ENCODE measurements at regions not wholly inside any gene's neighbourhood (a gene's known extent, or its start where the extent isn't known, plus 50 kb on each side); places are given as distances from the start of the nearest gene placed in this dataset.

DNA sequence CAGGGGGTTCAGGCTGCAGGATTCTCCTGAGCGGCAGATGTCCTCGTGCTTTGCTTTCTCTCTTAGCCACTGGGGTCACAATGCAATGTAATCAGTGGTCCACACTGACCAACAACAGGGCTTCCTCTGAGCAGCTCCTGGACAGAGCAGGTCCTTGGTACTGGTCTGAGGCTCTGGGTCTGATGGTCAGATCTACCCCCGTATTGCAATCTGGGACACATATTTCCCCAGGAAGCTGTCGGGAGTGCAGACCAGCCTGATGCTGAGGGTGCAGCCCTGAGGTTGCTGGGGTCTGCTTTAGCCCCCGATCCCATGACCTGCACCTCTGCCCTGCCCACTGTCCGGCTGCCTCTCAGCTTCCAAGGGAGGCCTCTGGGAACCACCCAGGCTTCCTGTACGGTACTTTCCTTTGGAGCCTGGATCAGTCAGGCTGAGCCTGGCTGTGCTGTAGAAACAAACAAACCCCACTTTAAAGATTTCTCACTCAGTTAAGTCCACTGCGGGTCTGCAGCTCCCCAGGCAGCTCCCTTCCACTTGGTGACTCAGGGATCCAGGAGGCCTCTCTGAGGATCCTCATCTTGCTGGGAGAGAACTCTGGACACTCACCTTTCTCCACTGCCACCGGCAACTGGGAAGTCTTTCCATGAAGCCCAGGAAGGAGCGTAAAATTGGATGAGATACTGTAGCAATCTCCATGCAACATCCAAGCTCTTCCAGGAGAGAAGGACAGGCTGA, 1046.6 kb downstream of the TBC1D22A start:
- DNase-seq = no peak

DNA sequence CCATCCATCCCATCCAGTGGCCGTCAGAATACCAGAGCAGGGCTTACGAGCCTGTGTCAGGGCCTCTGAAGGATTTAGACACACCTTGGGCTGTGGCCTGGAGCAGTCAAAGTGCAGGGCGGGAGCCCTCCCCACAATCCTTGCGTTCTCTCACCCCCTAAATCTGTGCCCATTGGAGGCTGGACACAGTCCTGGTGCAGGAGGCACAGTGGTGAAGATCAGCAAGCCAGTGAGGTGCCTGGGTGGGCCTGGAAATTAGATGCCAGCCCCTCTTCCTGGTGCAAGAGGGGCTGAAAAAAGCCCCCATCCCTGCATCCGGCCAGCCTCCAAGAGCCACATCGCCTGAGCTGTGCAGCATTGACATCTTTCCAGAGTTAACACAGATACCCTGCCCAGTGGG, 1045.8 kb downstream of the TBC1D22A start:
- DNase-seq = no peak

DNA sequence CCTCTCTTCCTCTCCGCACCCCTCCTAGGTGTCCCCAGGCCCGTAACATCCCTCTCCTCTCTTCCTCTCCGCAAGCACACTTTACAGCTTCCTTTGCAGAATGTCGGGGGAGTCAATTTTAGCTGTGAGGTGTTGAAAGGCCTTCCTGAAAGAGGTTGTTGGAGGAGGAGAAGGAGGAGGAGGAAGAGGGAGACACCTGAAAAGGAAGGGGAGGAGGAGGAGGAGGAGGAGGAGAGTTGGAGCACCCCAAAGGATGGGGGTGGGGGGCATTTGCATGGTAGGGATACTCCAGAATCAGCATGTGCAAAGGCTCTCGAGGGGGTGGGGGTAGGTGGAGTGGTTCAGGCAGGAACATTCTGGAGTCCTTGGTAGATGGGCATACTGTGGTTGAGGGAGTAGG, 1045.1 kb downstream of the TBC1D22A start:
- no peak for DNase-seq

GRCh38 chr22:47806894-47807293, 1044.4 kb downstream of the TBC1D22A start:
- DNase-seq = no peak

GRCh38 chr22:47805394-47805935, 1043.0 kb downstream of the TBC1D22A start:
- DNase-seq = no peak

DNA sequence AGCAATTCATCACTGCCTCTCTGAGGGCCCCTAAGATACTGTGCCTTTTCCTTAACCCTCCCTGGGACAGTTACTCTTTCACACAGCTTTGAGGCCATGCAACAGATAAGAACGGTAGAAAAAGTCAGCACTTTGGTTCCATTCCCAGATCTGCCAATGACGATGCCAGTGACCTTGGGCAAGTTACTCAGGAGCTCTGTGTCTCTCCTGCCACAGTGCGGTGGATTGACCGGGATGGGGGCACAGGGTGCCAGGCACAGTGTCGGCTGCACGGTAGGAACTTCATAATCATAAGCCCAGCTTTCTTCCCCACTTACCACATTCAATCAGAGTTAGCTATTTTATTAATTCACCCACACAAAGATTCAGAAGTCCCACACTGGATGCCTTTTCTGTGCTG, 1041.8 kb downstream of the TBC1D22A start:
- no peak for DNase-seq

DNA sequence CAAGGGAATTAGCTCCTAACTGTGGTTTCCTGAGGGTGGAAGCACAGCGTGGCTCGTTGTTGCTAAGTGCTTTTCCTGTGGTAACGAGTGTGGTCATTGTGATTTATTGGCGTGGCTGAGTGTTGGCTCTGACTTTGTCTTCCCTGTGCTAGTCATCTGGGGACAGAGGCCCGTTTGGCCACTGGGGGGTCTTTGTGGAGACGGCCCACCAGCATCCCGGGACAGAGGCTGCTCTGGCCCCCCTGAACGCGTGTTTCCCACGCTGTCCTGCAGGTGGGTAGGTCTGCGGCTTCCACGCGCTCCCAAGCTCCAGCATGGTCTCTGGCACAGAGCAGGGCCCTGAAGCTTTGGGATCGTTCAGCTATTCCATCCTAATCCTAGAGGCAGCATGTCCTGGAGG, 1040.0 kb downstream of the TBC1D22A start:
- DNase-seq = no peak

GRCh38 chr22:47801541-47802245, 1039.2 kb downstream of the TBC1D22A start:
- DNase-seq = no peak

GRCh38 chr22:47798229-47798628, 1035.8 kb downstream of the TBC1D22A start:
- DNase-seq = no peak

GRCh38 chr22:47797342-47797945, 1035.0 kb downstream of the TBC1D22A start:
- no peak for DNase-seq

GRCh38 chr22:47796128-47796908, 1033.9 kb downstream of the TBC1D22A start:
- no peak for DNase-seq

DNA sequence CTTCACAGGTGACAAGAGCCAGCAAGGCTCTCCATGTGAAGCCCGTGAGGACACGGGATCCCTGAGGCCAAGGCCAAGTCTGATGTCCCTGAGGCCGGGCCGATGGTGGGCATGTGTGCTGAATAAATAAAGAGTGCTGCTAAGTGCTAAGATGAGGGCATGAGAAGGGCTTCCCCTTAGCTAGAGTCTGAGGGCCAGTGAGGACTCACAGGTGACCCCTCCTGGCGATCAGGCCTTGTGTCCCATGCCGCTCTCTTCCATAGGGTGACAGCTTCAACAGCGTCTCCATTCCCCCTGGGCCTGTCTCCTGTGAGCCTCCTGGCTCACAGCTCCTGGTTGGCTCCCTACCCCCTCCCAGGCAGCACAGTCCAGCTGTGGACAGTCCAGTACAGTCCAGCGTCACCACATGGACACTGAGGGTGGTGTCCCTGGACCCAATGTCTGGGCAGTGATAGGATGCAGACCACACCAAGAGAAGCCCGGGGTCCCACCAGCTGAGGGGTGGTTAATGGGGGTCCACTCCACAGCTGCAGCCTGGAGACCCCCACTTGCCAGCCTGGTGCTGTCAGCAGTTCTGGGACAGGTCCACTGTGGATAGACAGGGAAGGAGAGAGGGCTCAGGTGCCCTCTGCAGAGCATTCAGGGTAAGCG, 1033.2 kb downstream of the TBC1D22A start:
- no peak for DNase-seq

DNA sequence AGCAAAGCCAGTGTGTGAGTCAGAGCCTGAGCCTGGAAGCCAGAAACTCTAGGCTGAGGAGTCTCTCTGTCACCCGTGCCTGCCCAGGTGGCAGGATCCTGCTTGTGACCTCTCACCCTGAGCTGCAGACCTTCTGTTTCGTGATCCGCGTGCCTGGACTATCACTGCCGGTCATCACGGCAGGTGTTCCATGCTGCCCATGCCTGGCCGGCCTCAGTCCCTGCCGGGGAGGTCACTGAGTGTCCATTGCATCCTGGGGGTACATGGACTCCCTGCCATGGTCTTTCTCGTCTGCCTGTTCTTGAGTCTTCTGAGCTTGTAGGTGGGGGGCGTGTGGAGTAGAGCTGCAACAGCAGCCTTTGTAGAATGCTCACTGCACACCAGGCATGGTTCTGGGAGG, 1032.4 kb downstream of the TBC1D22A start:
- no peak for DNase-seq

- DNase-seq = no peak
Observed at GRCh38 chr22:47793304-47794101, 1031.1 kb downstream of the TBC1D22A start.

DNA sequence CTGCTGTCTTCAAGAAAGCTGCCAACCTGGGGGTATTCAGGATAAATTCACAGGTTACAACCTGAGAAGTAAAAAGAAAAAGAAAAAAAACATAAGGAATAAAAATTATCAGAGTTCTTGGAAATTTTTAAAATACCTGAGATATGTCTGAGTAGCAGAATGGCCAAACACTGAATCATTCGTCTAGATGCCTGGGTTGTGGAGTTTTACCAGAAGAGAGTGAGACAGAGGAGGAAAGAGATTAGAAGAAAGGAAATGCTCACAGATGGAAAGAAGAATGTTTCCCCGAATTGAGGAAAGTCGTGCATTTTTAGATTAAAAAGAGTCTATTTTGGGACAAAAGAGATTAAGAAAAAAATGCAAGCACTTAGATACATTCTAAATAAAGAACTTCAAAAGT, 1026.7 kb downstream of the TBC1D22A start:
- DNase-seq = no peak

DNA sequence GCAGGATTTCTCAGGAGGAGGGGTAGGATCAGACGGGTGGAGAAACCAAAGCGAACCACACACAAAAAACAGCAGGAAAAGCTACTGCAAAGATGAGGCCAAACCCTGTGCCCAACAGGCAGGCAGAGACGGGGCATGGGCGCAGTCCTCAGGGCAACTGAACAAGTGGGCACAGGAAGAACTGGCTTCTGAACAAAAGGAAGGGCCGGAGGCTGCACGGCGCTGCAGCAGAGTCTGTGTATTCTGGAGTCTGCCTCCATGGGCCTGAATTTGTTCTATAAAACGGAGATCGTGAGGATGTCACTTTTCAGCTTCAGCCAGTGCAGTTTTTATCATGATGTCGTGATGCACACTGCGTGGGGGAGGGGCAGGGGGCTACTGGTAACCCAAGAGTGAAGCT, 1026.0 kb downstream of the TBC1D22A start:
- DNase-seq = no peak

DNA sequence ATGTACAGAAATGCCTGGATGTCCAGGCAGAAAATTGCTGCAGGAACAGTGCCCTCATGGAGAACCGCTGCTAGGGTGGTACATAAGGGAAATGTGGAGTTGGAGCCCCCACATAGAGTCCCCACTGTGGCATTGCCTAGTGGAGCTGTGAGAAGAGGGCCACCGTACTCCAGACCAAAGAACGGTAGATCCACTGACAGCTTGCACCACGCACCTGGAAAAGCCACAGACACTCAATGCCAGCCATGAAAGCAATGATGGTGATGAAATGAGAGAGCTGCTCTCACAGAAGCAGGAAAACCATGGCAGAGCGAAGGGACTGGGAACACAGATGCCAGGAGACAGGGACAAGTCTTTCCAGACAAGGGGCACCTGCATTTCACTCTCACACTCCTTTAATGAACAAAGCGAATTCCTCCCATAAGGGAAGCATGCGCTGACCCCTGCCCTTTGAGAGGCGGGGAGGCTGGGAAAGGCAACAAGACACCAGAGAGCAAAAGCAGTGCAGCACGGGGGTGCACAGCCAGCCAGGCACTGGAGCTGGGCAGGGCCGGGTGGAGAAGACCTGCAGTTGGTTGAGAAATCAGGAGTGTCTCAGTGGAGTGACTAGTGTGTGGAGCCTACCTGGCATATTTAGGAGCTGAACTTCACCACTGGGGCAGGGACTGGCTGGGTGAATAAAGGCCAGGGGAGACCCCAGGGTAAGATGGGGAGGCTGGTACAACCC, 1025.2 kb downstream of the TBC1D22A start:
- no peak for DNase-seq

DNA sequence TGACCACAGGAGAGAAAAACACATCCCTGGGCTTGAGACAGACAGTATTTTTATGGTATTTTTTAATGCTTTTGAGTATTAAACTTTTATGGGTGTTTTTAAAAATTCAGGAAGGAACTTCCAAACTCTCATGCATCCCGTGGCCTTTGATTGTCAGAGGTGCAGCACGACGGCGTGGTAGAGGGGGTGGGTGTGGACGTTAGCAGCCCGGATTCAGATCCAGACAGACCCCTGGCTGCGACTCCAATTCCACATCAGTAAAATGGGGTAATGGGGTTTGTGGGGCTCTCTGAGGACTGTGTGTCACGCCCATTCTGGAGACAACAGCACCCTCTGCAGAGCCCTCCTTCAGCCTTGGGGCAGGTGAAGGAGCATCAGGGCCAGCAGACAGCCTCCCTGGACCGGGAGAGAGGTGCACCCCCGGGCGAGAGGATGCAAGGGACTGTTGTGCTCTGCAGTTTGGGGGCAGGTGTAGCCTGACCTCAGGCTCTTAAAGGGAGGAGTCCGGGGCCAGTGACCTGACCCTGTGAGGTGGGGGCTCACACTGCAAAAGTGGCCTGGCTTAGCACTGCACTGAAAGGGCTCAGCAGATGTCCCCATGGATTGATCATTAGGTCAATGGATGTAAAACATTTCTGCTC, 1024.3 kb downstream of the TBC1D22A start:
- no peak for DNase-seq

DNA sequence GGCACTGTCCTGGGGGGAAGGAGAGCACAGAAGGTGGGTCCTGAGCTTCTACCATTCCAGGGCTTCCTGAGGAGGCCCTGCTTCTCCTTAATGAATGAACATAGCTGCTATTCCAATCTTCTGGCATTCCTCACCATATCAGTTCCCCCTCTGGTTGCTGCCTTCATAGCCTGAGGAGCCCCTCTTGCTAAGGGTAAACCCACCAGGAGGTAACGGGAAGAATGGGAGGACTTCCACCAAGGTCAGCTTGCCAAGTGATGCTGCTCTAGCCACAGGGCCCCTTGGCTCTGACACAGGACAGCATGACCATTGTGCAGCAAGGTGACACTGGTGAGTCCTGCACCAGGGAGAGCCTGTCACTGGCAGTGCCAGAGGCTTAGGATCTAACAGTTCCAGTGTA, 1022.5 kb downstream of the TBC1D22A start:
- no peak for DNase-seq

- DNase-seq = no peak
Observed at GRCh38 chr22:47784367-47784983, 1022.0 kb downstream of the TBC1D22A start.

Data from NCI-H1417 treated with DMSO at 0.1 percent for 48 hours (cell line).